K562 (cell line): ENCODE measurements at regions not wholly inside any gene's neighbourhood (a gene's known extent, or its start where the extent isn't known, plus 50 kb on each side); places are given as distances from the start of the nearest gene placed in this dataset.

Experiments used
- L3MBTL2 ChIP-seq: fragments of 450-650 bp; IDR thresholded peaks from 2 replicates; pipeline ENCODE4 v1.6.1; 2016; ENCODE audit warnings: mild to moderate bottlenecking, moderate library complexity
- MAZ ChIP-seq, 2 experiments: fragments of 450-650 bp in 1 of 2; sonication (generic) in 1 of 2; formaldehyde crosslinking; IDR thresholded peaks in 1 of 2; conservative IDR thresholded peaks in 1 of 2; 2 replicates each; pipeline versions ENCODE4 v1.4.0 to v1.5.0; 2020; ENCODE audit warnings: mild to moderate bottlenecking in 1 of 2, missing genetic modification reagents in 1 of 2
- MCM3 ChIP-seq: fragments of 450-650 bp; IDR thresholded peaks from 2 replicates; pipeline ENCODE4 v1.6.1; 2016
- MYNN ChIP-seq, 2 experiments: sonication (generic); formaldehyde crosslinking in 1 of 2; IDR thresholded peaks; 2 replicates each; pipeline versions ENCODE4 v1.5.0 to v1.6.1; 2016 to 2020; ENCODE audit warnings: antibody characterized with exemption in 1 of 2, missing genetic modification reagents in 1 of 2
- POLR2A ChIP-seq: fragments of 450-650 bp; conservative IDR thresholded peaks from 2 replicates; pipeline ENCODE4 v1.6.1; 2016
- POLR2AphosphoS5 ChIP-seq: IDR thresholded peaks from 2 replicates; pipeline ENCODE4 v1.6.1; 2011; ENCODE audit warnings: mild to moderate bottlenecking, low read depth, low read length, moderate library complexity; ENCODE audit not compliant: control insufficient read depth, insufficient read depth
- TF ChIP-seq, protein P1 (sequence below), 3 experiments: IDR thresholded peaks in 2 of 3; conservative IDR thresholded peaks in 1 of 3; 2 replicates each; pipeline ENCODE4 v1.5.1; 2011 to 2012; ENCODE audit warnings: low read length in 3 of 3, mild to moderate bottlenecking in 3 of 3, control low read depth in 2 of 3, improper control_type of control experiment in 1 of 3, inconsistent platforms in 1 of 3, low read depth in 1 of 3, mixed read lengths in 1 of 3, moderate library complexity in 1 of 3; ENCODE audit not compliant: insufficient read depth in 2 of 3
- TF ChIP-seq, protein P2 (sequence below): sonication (generic); formaldehyde crosslinking; IDR thresholded peaks from 2 replicates; pipeline ENCODE4 v1.8.0; 2022; ENCODE audit warnings: mild to moderate bottlenecking, missing genetic modification reagents, borderline replicate concordance
- TF ChIP-seq, protein P3 (sequence below): sonication (generic); formaldehyde crosslinking; IDR thresholded peaks from 2 replicates; pipeline ENCODE4 v1.8.1; 2022; ENCODE audit warnings: missing genetic modification reagents
- TF ChIP-seq, protein P4 (sequence below): fragments of 450-650 bp; IDR thresholded peaks from 2 replicates; pipeline ENCODE4 v1.6.1; 2016; ENCODE audit warnings: missing biosample characterization, missing genetic modification characterization
- TF ChIP-seq, protein P5 (sequence below): fragments of 250-450 bp; sonication (Bioruptor Pico); IDR thresholded peaks from 2 replicates; pipeline ENCODE4 v1.8.0; 2021; ENCODE audit warnings: moderate library complexity, mild to moderate bottlenecking, inconsistent platforms

DNA sequence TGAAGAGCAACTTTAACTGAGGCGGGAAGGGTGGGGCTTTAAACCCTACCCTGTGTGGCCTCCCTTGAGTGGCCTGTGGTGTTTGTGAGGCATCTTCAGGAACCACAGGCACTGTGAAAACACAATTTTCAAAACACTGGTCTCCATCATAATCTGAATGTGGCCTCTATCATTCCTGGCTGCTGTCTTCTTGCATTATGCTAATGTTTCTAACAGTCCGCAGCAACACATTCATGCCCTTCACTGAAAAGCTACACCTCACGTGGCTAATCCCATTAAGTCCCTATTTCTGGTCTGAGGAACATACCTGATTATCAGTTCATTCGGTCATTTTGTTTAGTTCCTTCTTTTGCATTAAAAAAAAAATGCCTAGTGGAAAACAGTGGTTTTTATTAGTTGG is 94.6 kb downstream of the F11 start:
- TF ChIP-seq, protein P1, sequence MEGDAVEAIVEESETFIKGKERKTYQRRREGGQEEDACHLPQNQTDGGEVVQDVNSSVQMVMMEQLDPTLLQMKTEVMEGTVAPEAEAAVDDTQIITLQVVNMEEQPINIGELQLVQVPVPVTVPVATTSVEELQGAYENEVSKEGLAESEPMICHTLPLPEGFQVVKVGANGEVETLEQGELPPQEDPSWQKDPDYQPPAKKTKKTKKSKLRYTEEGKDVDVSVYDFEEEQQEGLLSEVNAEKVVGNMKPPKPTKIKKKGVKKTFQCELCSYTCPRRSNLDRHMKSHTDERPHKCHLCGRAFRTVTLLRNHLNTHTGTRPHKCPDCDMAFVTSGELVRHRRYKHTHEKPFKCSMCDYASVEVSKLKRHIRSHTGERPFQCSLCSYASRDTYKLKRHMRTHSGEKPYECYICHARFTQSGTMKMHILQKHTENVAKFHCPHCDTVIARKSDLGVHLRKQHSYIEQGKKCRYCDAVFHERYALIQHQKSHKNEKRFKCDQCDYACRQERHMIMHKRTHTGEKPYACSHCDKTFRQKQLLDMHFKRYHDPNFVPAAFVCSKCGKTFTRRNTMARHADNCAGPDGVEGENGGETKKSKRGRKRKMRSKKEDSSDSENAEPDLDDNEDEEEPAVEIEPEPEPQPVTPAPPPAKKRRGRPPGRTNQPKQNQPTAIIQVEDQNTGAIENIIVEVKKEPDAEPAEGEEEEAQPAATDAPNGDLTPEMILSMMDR (IDR thresholded peaks at IDR 0.05 in 2 of 3, conservative IDR thresholded peaks at IDR 0.05 in 1 of 3; ENCODE audit: insufficient read depth in 2 of 3, low read depth in 1 of 3, low read length in 3 of 3), result no peak
- TF ChIP-seq, protein P2, sequence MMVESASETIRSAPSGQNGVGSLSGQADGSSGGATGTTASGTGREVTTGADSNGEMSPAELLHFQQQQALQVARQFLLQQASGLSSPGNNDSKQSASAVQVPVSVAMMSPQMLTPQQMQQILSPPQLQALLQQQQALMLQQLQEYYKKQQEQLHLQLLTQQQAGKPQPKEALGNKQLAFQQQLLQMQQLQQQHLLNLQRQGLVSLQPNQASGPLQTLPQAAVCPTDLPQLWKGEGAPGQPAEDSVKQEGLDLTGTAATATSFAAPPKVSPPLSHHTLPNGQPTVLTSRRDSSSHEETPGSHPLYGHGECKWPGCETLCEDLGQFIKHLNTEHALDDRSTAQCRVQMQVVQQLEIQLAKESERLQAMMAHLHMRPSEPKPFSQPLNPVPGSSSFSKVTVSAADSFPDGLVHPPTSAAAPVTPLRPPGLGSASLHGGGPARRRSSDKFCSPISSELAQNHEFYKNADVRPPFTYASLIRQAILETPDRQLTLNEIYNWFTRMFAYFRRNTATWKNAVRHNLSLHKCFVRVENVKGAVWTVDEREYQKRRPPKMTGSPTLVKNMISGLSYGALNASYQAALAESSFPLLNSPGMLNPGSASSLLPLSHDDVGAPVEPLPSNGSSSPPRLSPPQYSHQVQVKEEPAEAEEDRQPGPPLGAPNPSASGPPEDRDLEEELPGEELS (CRISPR knock-in tag), result no peak
- TF ChIP-seq, protein P3, sequence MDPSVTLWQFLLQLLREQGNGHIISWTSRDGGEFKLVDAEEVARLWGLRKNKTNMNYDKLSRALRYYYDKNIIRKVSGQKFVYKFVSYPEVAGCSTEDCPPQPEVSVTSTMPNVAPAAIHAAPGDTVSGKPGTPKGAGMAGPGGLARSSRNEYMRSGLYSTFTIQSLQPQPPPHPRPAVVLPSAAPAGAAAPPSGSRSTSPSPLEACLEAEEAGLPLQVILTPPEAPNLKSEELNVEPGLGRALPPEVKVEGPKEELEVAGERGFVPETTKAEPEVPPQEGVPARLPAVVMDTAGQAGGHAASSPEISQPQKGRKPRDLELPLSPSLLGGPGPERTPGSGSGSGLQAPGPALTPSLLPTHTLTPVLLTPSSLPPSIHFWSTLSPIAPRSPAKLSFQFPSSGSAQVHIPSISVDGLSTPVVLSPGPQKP (CRISPR knock-in tag), result no peak
- TF ChIP-seq POLR2AphosphoS5 (no peak), MAZ (CRISPR knock-in tag; conservative IDR thresholded peaks at IDR 0.05 in 1 of 2, IDR thresholded peaks at IDR 0.05 in 1 of 2) (no peak), MCM3 (no peak), MYNN (IDR thresholded peaks at IDR 0.05) (no peak), MYNN (CRISPR knock-in tag; IDR thresholded peaks at IDR 0.05) (no peak), L3MBTL2 (no peak), POLR2A (no peak)
- TF ChIP-seq, protein P4, sequence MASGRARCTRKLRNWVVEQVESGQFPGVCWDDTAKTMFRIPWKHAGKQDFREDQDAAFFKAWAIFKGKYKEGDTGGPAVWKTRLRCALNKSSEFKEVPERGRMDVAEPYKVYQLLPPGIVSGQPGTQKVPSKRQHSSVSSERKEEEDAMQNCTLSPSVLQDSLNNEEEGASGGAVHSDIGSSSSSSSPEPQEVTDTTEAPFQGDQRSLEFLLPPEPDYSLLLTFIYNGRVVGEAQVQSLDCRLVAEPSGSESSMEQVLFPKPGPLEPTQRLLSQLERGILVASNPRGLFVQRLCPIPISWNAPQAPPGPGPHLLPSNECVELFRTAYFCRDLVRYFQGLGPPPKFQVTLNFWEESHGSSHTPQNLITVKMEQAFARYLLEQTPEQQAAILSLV, result no peak
- TF ChIP-seq, protein P5, sequence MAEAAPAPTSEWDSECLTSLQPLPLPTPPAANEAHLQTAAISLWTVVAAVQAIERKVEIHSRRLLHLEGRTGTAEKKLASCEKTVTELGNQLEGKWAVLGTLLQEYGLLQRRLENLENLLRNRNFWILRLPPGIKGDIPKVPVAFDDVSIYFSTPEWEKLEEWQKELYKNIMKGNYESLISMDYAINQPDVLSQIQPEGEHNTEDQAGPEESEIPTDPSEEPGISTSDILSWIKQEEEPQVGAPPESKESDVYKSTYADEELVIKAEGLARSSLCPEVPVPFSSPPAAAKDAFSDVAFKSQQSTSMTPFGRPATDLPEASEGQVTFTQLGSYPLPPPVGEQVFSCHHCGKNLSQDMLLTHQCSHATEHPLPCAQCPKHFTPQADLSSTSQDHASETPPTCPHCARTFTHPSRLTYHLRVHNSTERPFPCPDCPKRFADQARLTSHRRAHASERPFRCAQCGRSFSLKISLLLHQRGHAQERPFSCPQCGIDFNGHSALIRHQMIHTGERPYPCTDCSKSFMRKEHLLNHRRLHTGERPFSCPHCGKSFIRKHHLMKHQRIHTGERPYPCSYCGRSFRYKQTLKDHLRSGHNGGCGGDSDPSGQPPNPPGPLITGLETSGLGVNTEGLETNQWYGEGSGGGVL, result no peak
